GM08714 (cell line): ENCODE measurements at regions not wholly inside any gene's neighbourhood (a gene's known extent, or its start where the extent isn't known, plus 50 kb on each side); places are given as distances from the start of the nearest gene placed in this dataset.

Experiments used
- H3K4me3 ChIP-seq: fragments of 200-500 bp; sonication (Bioruptor generic); 2 replicates; pipeline ENCODE4 v1.5.1; 2014; ENCODE audit warnings: mild to moderate bottlenecking, low read length, inconsistent platforms
- ZNF274 ChIP-seq: IDR thresholded peaks from 2 replicates; pipeline ENCODE4 v1.6.1; 2012; ENCODE audit warnings: mild to moderate bottlenecking, low read depth, low read length

GRCh38 chr12:90071996-90072395, 363.4 kb upstream of the ATP2B1 start:
- TF ChIP-seq ZNF274, result no peak
- no peak overlapping the region for H3K4me3 ChIP-seq

- no peak for TF ChIP-seq ZNF274
- no peak overlapping the region for H3K4me3 ChIP-seq
Observed at GRCh38 chr12:90069711-90070110, 361.1 kb upstream of the ATP2B1 start.

GRCh38 chr12:90067791-90068190, 359.2 kb upstream of the ATP2B1 start:
- TF ChIP-seq ZNF274, result no peak
- H3K4me3 ChIP-seq, result no peak overlapping the region

- TF ChIP-seq ZNF274, result no peak
- no peak overlapping the region for H3K4me3 ChIP-seq
Observed at GRCh38 chr12:90064852-90065801, 356.5 kb upstream of the ATP2B1 start.

- no peak for TF ChIP-seq ZNF274
- H3K4me3 ChIP-seq, result no peak overlapping the region
Observed at GRCh38 chr12:90062799-90063198, 354.2 kb upstream of the ATP2B1 start.

- no peak overlapping the region for H3K4me3 ChIP-seq
- no peak for TF ChIP-seq ZNF274
Observed at GRCh38 chr12:90061809-90062208, 353.2 kb upstream of the ATP2B1 start.

- H3K4me3 ChIP-seq, result no peak overlapping the region
- no peak for TF ChIP-seq ZNF274
Observed at GRCh38 chr12:90060031-90060430, 351.4 kb upstream of the ATP2B1 start.

GRCh38 chr12:90058704-90059103, 350.1 kb upstream of the ATP2B1 start:
- TF ChIP-seq ZNF274, result no peak
- no peak overlapping the region for H3K4me3 ChIP-seq

- no peak for TF ChIP-seq ZNF274
Observed at GRCh38 chr12:90055071-90055470, 346.4 kb upstream of the ATP2B1 start.

GRCh38 chr12:90048918-90049317, 340.3 kb upstream of the ATP2B1 start:
- no peak for TF ChIP-seq ZNF274
- H3K4me3 ChIP-seq, result no peak overlapping the region

More at GRCh38 chr12:90055071-90055470, 346.4 kb upstream of the ATP2B1 start:
- H3K4me3 ChIP-seq, result no peak overlapping the region

- TF ChIP-seq ZNF274, result no peak
- H3K4me3 ChIP-seq, result no peak overlapping the region
Observed at GRCh38 chr12:90045559-90045958, 336.9 kb upstream of the ATP2B1 start.

GRCh38 chr12:90044069-90044468, 335.4 kb upstream of the ATP2B1 start:
- no peak for TF ChIP-seq ZNF274

GRCh38 chr12:90042920-90043641, 334.4 kb upstream of the ATP2B1 start:
- no peak overlapping the region for H3K4me3 ChIP-seq
- no peak for TF ChIP-seq ZNF274

More at GRCh38 chr12:90044069-90044468, 335.4 kb upstream of the ATP2B1 start:
- H3K4me3 ChIP-seq, result no peak overlapping the region

GRCh38 chr12:90038289-90038688, 329.7 kb upstream of the ATP2B1 start:
- no peak overlapping the region for H3K4me3 ChIP-seq
- TF ChIP-seq ZNF274, result no peak

GRCh38 chr12:90037740-90038139, 329.1 kb upstream of the ATP2B1 start:
- no peak for TF ChIP-seq ZNF274
- H3K4me3 ChIP-seq, result no peak overlapping the region
